H1 (cell line): ENCODE measurements at regions not wholly inside any gene's neighbourhood (a gene's known extent, or its start where the extent isn't known, plus 50 kb on each side); places are given as distances from the start of the nearest gene placed in this dataset.

Experiments
- CHD1 ChIP-seq: IDR thresholded peaks from 2 replicates; pipeline ENCODE4 v1.6.1; 2012; ENCODE audit warnings: low read depth, low read length, improper control_type of control experiment
- NANOG ChIP-seq: IDR thresholded peaks from 2 replicates; pipeline ENCODE4 v1.6.1; 2011; ENCODE audit warnings: low read length, low read depth, mild to moderate bottlenecking, inconsistent platforms; ENCODE audit not compliant: insufficient read depth, poor library complexity, severe bottlenecking
- RNF2 ChIP-seq: fragments of 200-900, 300-1000 bp; sonication (generic); IDR thresholded peaks from 2 replicates; pipeline ENCODE4 v1.7.1; 2016; ENCODE audit warnings: borderline replicate concordance, low read depth, mild to moderate bottlenecking, antibody characterized with exemption, low read length; ENCODE audit not compliant: poor library complexity, severe bottlenecking; ENCODE audit errors: missing control alignments
- SIRT6 ChIP-seq: IDR thresholded peaks from one replicate; pipeline ENCODE4 v1.7.1; 2012; ENCODE audit warnings: low read length, inconsistent platforms
- SP4 ChIP-seq: IDR thresholded peaks from 2 replicates; pipeline ENCODE4 v1.6.1; 2012; ENCODE audit warnings: low read length, inconsistent platforms

GRCh38 chr18:23342506-23342905 lies 110.6 kb upstream of the RIOK3 start (continued):
- TF ChIP-seq CHD1: no peak
- no peak for TF ChIP-seq SIRT6
- TF ChIP-seq RNF2: no peak
- no peak for TF ChIP-seq NANOG
- no peak for TF ChIP-seq SP4
